OCI-LY7 (cell line): ENCODE measurements at regions not wholly inside any gene's neighbourhood (a gene's known extent, or its start where the extent isn't known, plus 50 kb on each side); places are given as distances from the start of the nearest gene placed in this dataset.

Experiments
- CTCF ChIP-seq: fragments of 200-600 bp; sonication (generic); conservative IDR thresholded peaks from 2 replicates; pipeline ENCODE4 v1.5.1; 2014; ENCODE audit warnings: mild to moderate bottlenecking, antibody characterized with exemption, low read length, moderate library complexity, mixed read lengths
- EZH2phosphoT487 ChIP-seq: fragments of 200-600 bp; sonication (generic); IDR thresholded peaks from 2 replicates; pipeline ENCODE4 v1.6.1; 2018; ENCODE audit warnings: low read depth, borderline replicate concordance, mild to moderate bottlenecking, mixed run types, antibody characterized with exemption, low read length, moderate library complexity, mixed read lengths

DNA sequence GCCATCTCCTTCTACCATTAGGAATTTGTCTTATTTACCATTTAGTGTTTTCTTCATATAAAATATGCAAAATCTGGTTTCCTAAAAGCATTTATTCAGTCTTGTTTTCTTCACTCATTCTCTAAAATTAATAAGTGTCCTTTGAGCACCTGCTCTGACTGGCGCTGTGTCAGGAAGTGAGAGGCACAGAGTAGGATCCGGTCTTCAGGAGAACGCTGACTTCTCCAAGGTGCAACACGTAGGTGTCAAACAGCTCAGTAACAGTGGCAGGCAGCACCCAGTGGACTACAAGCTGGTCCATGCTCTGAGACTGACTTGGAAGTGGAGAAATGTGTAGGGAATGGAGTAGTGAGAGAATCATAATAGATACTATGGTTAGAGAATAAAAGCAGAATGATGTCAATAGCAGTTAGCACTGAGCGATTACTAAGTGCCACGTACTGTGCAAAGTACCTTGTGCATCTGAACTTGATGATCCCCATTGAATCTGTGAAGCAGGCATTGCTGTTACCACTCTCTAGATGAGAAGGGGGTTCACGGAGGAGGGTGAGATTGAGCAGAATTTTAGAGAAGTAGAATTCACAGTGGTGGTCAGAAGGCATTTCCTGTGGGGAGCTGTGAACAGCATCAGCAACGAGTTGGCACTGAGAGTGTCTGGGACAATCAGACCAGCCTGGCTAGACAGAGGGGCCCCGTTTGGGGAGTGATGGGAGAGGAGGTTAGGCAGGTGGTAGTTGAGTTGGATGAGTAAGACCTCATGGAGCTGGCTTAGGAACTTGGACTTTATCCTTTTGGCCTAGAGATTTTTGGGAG lies 569.8 kb downstream of the QKI start:
- TF ChIP-seq CTCF (no peak), EZH2phosphoT487 (no peak)
